Neuronal stem cell (in vitro differentiated cells): ENCODE measurements at regions not wholly inside any gene's neighbourhood (a gene's known extent, or its start where the extent isn't known, plus 50 kb on each side); places are given as distances from the start of the nearest gene placed in this dataset.
A peak's percentile ranks its signal among the peaks of the same experiment; 100 is the strongest.

ENCODE experiments used
- DNase-seq: peaks from one replicate; pipeline ENCODE4 v3.0.0-alpha.2; 2013; ENCODE audit warnings: low spot score
- H2AFZ ChIP-seq: one replicate; pipeline ENCODE4 v1.6.1; 2013; ENCODE audit warnings: mild to moderate bottlenecking, low read length, inconsistent platforms
- H2AK5ac ChIP-seq: 2 replicates; pipeline ENCODE4 v1.6.1; 2013; ENCODE audit warnings: low read depth, mild to moderate bottlenecking, inconsistent platforms, low read length, moderate library complexity, mixed read lengths
- H2BK120ac ChIP-seq: 2 replicates; pipeline ENCODE4 v1.6.1; 2013; ENCODE audit warnings: low read depth, mild to moderate bottlenecking, inconsistent platforms, low read length, moderate library complexity, mixed read lengths
- H2BK12ac ChIP-seq: one replicate; pipeline ENCODE4 v1.6.1; 2013; ENCODE audit warnings: low read length, inconsistent platforms
- H2BK15ac ChIP-seq: 2 replicates; pipeline ENCODE4 v1.6.1; 2013; ENCODE audit warnings: mild to moderate bottlenecking, low read length, inconsistent platforms, mixed read lengths
- H2BK5ac ChIP-seq: one replicate; pipeline ENCODE4 v1.6.1; 2013; ENCODE audit warnings: inconsistent platforms, mild to moderate bottlenecking, low read length, moderate library complexity
- H3K14ac ChIP-seq: one replicate; pipeline ENCODE4 v1.6.1; 2013; ENCODE audit warnings: low read length, inconsistent platforms
- H3K18ac ChIP-seq: 2 replicates; pipeline ENCODE4 v1.6.1; 2013; ENCODE audit warnings: low read length, inconsistent platforms
- H3K23ac ChIP-seq: 2 replicates; pipeline ENCODE4 v1.6.1; 2013; ENCODE audit warnings: low read depth, mild to moderate bottlenecking, mixed read lengths, low read length, inconsistent platforms; ENCODE audit not compliant: poor library complexity
- H3K27ac ChIP-seq: replicated peaks from 3 replicates; pipeline ENCODE4 v1.5.1; 2013; ENCODE audit warnings: low read length, inconsistent platforms
- H3K27me3 ChIP-seq, 3 experiments: 2 replicates each; pipeline ENCODE4 v1.6.1; 2013; ENCODE audit warnings: low read length in 3 of 3, mild to moderate bottlenecking in 2 of 3, inconsistent platforms in 1 of 3, low read depth in 1 of 3, mixed read lengths in 1 of 3, moderate library complexity in 1 of 3; ENCODE audit not compliant: control insufficient read depth in 3 of 3, insufficient read depth in 3 of 3
- H3K36me3 ChIP-seq, 2 donors: replicated peaks in 1 of 2; 2 replicates each; pipeline ENCODE4 v1.6.1; 2013; ENCODE audit warnings: low read length in 2 of 2; ENCODE audit not compliant: control insufficient read depth in 2 of 2, insufficient read depth in 2 of 2
- H3K4ac ChIP-seq: 2 replicates; pipeline ENCODE4 v1.6.1; 2013; ENCODE audit warnings: inconsistent platforms, mild to moderate bottlenecking, low read length, moderate library complexity
- H3K4me1 ChIP-seq, 2 donors: 1 replicate in 1 of 2; 2 replicates in 1 of 2; pipeline ENCODE4 v1.6.1; 2013; ENCODE audit warnings: low read length in 2 of 2, low read depth in 1 of 2; ENCODE audit not compliant: control insufficient read depth in 2 of 2, insufficient read depth in 1 of 2
- H3K4me2 ChIP-seq: one replicate; pipeline ENCODE4 v1.6.1; 2013; ENCODE audit warnings: mild to moderate bottlenecking, low read length, inconsistent platforms; ENCODE audit not compliant: insufficient read depth, poor library complexity, severe bottlenecking
- H3K4me3 ChIP-seq, 2 donors: 2 replicates each; pipeline ENCODE4 v1.5.1; 2013; ENCODE audit warnings: low read length in 2 of 2, mild to moderate bottlenecking in 2 of 2, inconsistent platforms in 1 of 2, moderate library complexity in 1 of 2
- H3K79me1 ChIP-seq: one replicate; pipeline ENCODE4 v1.6.1; 2013; ENCODE audit warnings: low read depth, mild to moderate bottlenecking, inconsistent platforms, low read length, moderate library complexity
- H3K9ac ChIP-seq: one replicate; pipeline ENCODE4 v1.6.1; 2013; ENCODE audit warnings: mild to moderate bottlenecking, low read depth, low read length, inconsistent platforms; ENCODE audit not compliant: poor library complexity
- H3K9me3 ChIP-seq, 2 donors: replicated peaks in 1 of 2; 2 replicates each; pipeline versions ENCODE3 to v1.6.1; 2013; ENCODE audit warnings: low read length in 2 of 2, mild to moderate bottlenecking in 2 of 2, inconsistent platforms in 1 of 2, low read depth in 1 of 2, mixed read lengths in 1 of 2, moderate library complexity in 1 of 2; ENCODE audit not compliant: control insufficient read depth in 2 of 2, insufficient read depth in 1 of 2
- H4K8ac ChIP-seq: one replicate; pipeline ENCODE4 v1.6.1; 2013; ENCODE audit warnings: low read depth, mild to moderate bottlenecking, inconsistent platforms, low read length, moderate library complexity
- H4K91ac ChIP-seq: one replicate; pipeline ENCODE4 v1.6.1; 2013; ENCODE audit warnings: low read length, low read depth, mild to moderate bottlenecking, inconsistent platforms; ENCODE audit not compliant: poor library complexity
- WGBS, 2 donors: extraction: QIAGEN DNeasy Blood & Tissue Kit; methylation state at CpG; one replicate each; pipeline ENCODE4 v1.1.7; 2013; ENCODE audit warnings: missing lambda C conversion rate in 2 of 2, mixed read lengths in 1 of 2; ENCODE audit not compliant: insufficient read length in 2 of 2, insufficient replicate concordance in 1 of 2; ENCODE audit errors: extremely low coverage in 2 of 2; 5-methylcytosine and 5-hydroxymethylcytosine counted together

- no peak overlapping the region for H3K14ac ChIP-seq
- H3K18ac ChIP-seq, result no peak overlapping the region
- no peak overlapping the region for H2BK12ac ChIP-seq
- H4K8ac ChIP-seq, result no peak overlapping the region
- H2BK5ac ChIP-seq, result no peak overlapping the region
- H3K4me3 ChIP-seq, result peak overlapping the region; percentile 27 to 74
- peaks cover 3 to 9% of the 10 kb centered on the region in 2 donors for H3K4me1 ChIP-seq
- H3K23ac ChIP-seq, result no peak overlapping the region
- DNase-seq, result no peak
- peak overlapping the region; percentile 80 for H2AFZ ChIP-seq
- no peak overlapping the region for H3K9ac ChIP-seq
- H3K27me3 ChIP-seq, result peaks cover 0 to 3% (median 0%) of the 10 kb centered on the region in 3 experiments
- no peaks in the 10 kb centered on the region for H3K9me3 ChIP-seq
- no peaks in the 10 kb centered on the region for H3K79me1 ChIP-seq
- WGBS, 2 donors, result no CpG with 5 or more reads among the region's 15 CpGs
- H4K91ac ChIP-seq, result no peak overlapping the region
- H3K4me2 ChIP-seq, result peak overlapping the region; percentile 84
- no peaks in the 10 kb centered on the region for H3K36me3 ChIP-seq
- H3K27ac ChIP-seq, result no peak overlapping the region
- H3K4ac ChIP-seq, result no peak overlapping the region
- no peak overlapping the region for H2BK15ac ChIP-seq
- H2AK5ac ChIP-seq, result no peak overlapping the region
- no peak overlapping the region for H2BK120ac ChIP-seq
Measured at GRCh38 chr6:27156874-27157458, 90.5 kb upstream of the PRSS16 start.

GRCh38 chr6:27157459-27158315 lies 89.8 kb upstream of the PRSS16 start:
- Histone ChIP-seq H3K23ac (no peak overlapping the region), H3K9me3 (no peaks in the 10 kb centered on the region), H3K27ac (no peak overlapping the region), H4K8ac (no peak overlapping the region), H3K14ac (no peak overlapping the region), H2AK5ac (no peak overlapping the region), H2BK120ac (no peak overlapping the region), H3K9ac (no peak overlapping the region), H4K91ac (no peak overlapping the region), H2AFZ (peak overlapping the region; percentile 80), H2BK15ac (no peak overlapping the region), H3K4me3 (peak overlapping the region; percentile 27 to 74), H3K4me1 (peaks cover 3 to 9% of the 10 kb centered on the region in 2 donors), H3K18ac (peak overlapping the region; percentile 53), H3K79me1 (no peaks in the 10 kb centered on the region), H3K36me3 (no peaks in the 10 kb centered on the region), H3K27me3 (peaks cover 0 to 3% (median 0%) of the 10 kb centered on the region in 3 experiments), H3K4ac (no peak overlapping the region), H2BK5ac (no peak overlapping the region), H2BK12ac (no peak overlapping the region), H3K4me2 (peak overlapping the region; percentile 84)
- DNase-seq, result no peak
- WGBS, 2 donors, result no CpG with 5 or more reads among the region's 34 CpGs

- no CpG with 5 or more reads among the region's 4 CpGs for WGBS, 2 donors
- Histone ChIP-seq H3K14ac (no peak overlapping the region), H3K4me2 (no peak overlapping the region), H3K79me1 (no peaks in the 10 kb centered on the region), H4K91ac (no peak overlapping the region), H2BK12ac (no peak overlapping the region), H4K8ac (no peak overlapping the region), H3K27me3 (peaks cover 0 to 3% (median 0%) of the 10 kb centered on the region in 3 experiments), H2AK5ac (no peak overlapping the region), H2BK15ac (no peak overlapping the region), H2AFZ (no peak overlapping the region), H3K4me1 (peaks cover 3 to 9% of the 10 kb centered on the region in 2 donors), H2BK120ac (no peak overlapping the region), H3K9ac (no peak overlapping the region), H3K4me3 (no peak overlapping the region), H3K4ac (no peak overlapping the region), H3K18ac (no peak overlapping the region), H3K9me3 (no peaks in the 10 kb centered on the region), H3K23ac (no peak overlapping the region), H3K36me3 (no peaks in the 10 kb centered on the region), H2BK5ac (no peak overlapping the region), H3K27ac (no peak overlapping the region)
- no peak for DNase-seq
Measured at GRCh38 chr6:27158316-27158643, 89.2 kb upstream of the PRSS16 start.

- no peak overlapping the region for H3K4me2 ChIP-seq
- WGBS, 2 donors, result no CpG with 5 or more reads among the region's 2 CpGs
Measured at GRCh38 chr6:27159725-27160124, 87.8 kb upstream of the PRSS16 start.

More at GRCh38 chr6:27159725-27160124, 87.8 kb upstream of the PRSS16 start:
- Histone ChIP-seq H2BK12ac (no peak overlapping the region), H3K18ac (no peak overlapping the region), H2AFZ (no peak overlapping the region), H3K4me3 (no peak overlapping the region), H3K23ac (no peak overlapping the region), H2BK120ac (no peak overlapping the region), H3K27ac (no peak overlapping the region), H4K8ac (no peak overlapping the region), H3K9me3 (no peaks in the 10 kb centered on the region), H4K91ac (no peak overlapping the region), H2BK15ac (no peak overlapping the region), H3K4me1 (peaks cover 3 to 9% of the 10 kb centered on the region in 2 donors), H3K36me3 (no peaks in the 10 kb centered on the region), H2AK5ac (no peak overlapping the region), H3K27me3 (peaks cover 0 to 3% (median 0%) of the 10 kb centered on the region in 3 experiments), H3K14ac (no peak overlapping the region), H3K79me1 (no peaks in the 10 kb centered on the region), H3K9ac (no peak overlapping the region), H3K4ac (no peak overlapping the region), H2BK5ac (no peak overlapping the region)
- DNase-seq, result no peak
